ENCODE measurements at regions not wholly inside any gene's neighbourhood (a gene's known extent, or its start where the extent isn't known, plus 50 kb on each side); places are given as distances from the start of the nearest gene placed in this dataset.

DNA sequence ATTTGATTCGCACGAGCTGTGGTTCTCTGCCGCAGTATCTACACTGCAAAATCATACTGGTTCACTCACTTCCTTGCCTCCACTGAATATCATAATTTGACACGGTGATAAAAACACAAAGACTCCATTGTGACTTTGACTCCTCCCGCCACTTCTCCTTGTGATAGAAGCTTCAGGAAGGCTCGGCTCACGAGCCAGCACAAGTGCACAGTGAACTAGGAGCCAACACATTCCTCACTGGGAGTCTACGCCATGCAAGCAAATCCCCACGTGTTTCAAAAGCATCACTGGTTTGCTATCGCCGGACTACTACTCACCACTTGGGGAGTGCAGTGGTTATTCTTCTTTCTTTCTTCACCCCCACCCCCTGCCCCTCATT is 293.3 kb upstream of the PARD3B start:
- intact Hi-C loops (cut with DNase I): no loop called here
- DNase-seq (no peak), ATAC-seq (no peak)
- Histone ChIP-seq H3K27ac (no peak overlapping the region), H3K4me1 (peaks cover under 1 to 2% of the 10 kb centered on the region in 2 donors), H3K27me3 (no peaks in the 10 kb centered on the region), H3K4me3 (no peak overlapping the region), H3K9me3 (no peaks in the 10 kb centered on the region), H3K36me3 (no peaks in the 10 kb centered on the region)
- TF ChIP-seq, protein P1, sequence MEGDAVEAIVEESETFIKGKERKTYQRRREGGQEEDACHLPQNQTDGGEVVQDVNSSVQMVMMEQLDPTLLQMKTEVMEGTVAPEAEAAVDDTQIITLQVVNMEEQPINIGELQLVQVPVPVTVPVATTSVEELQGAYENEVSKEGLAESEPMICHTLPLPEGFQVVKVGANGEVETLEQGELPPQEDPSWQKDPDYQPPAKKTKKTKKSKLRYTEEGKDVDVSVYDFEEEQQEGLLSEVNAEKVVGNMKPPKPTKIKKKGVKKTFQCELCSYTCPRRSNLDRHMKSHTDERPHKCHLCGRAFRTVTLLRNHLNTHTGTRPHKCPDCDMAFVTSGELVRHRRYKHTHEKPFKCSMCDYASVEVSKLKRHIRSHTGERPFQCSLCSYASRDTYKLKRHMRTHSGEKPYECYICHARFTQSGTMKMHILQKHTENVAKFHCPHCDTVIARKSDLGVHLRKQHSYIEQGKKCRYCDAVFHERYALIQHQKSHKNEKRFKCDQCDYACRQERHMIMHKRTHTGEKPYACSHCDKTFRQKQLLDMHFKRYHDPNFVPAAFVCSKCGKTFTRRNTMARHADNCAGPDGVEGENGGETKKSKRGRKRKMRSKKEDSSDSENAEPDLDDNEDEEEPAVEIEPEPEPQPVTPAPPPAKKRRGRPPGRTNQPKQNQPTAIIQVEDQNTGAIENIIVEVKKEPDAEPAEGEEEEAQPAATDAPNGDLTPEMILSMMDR (IDR thresholded peaks at IDR 0.05): no peak

DNA sequence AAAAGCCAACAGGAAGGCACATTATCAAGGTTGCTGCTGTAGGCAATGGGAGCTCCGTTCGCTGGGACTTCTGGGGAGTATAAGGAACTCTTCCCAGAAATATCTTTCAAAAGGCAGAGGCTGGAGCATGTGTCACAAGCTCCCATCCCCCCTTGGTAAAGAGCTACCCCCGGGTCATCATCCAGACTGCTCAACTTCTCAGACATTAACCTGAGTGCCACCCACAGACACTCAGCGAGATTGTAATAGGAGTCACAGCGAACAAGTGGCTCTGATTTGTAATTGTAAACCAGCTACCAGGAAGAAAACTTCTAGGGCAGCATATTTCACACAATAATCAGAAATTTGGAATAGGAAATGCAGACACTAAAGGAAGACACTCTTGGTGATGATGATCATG is 290.2 kb upstream of the PARD3B start:
- Histone ChIP-seq H3K36me3 (no peaks in the 10 kb centered on the region), H3K27me3 (no peaks in the 10 kb centered on the region), H3K27ac (peak overlapping the region in 1 of 2 donors; percentile 18), H3K9me3 (no peaks in the 10 kb centered on the region), H3K4me3 (no peak overlapping the region), H3K4me1 (peaks cover 2 to 7% of the 10 kb centered on the region in 2 donors)
- TF ChIP-seq, protein P1 (IDR thresholded peaks at IDR 0.05): no peak
- DNase-seq (no peak), ATAC-seq (peak; percentile 72)
- intact Hi-C loops (cut with DNase I): no loop called here

DNA sequence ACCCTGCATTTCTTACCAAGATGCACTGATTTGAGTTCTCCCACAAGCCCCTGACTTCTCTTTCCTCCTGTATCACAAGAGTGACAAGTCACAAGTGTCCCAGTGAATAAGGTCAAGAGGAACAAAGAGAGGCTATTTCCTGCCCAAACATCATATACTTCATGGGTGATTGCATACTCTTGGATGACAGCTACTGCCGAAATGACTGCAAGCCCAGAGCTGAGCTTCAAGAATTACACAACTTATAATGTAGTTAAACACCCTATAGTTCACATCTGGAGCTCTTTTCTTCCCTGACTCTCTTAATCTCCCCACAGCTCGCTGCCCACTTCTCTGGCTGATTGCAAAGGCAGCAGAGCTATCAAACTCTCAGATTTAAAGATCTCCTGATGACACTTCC is 289.7 kb upstream of the PARD3B start:
- no peaks in the 10 kb centered on the region for H3K27me3 ChIP-seq
- H3K36me3 ChIP-seq: no peaks in the 10 kb centered on the region
- H3K9me3 ChIP-seq: no peaks in the 10 kb centered on the region
- H3K4me1 ChIP-seq: peaks cover 2 to 7% of the 10 kb centered on the region in 2 donors
- peak overlapping the region in 1 of 2 donors; percentile 18 for H3K27ac ChIP-seq
- TF ChIP-seq, protein P1 (IDR thresholded peaks at IDR 0.05): no peak
- no peak overlapping the region for H3K4me3 ChIP-seq
- intact Hi-C loops (cut with DNase I): no loop called here
- ATAC-seq (peak; percentile 68), DNase-seq (peak in 1 of 4 donors; percentile 64)

DNA sequence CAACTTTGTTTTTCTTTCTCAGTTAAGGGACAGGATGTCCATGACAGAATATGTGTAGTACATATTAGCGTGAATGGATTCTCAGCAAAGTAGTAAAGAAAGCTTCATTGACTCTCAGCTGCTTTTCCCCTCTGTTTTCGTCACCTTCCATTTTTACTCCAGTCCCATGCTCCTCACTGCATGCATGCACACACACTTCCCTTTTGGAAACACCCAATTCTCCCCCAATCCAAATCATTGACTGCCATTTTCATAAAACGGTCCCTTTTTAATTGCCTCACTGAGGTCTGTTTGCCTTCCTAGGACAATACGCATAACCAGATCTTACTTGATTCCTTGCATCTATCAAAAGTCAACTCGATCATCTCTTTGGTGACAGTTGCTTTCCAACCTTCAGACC is 287.5 kb upstream of the PARD3B start:
- Histone ChIP-seq H3K4me3 (no peak overlapping the region), H3K27ac (no peak overlapping the region), H3K36me3 (no peaks in the 10 kb centered on the region), H3K9me3 (no peaks in the 10 kb centered on the region), H3K4me1 (peaks cover 2 to 7% of the 10 kb centered on the region in 2 donors), H3K27me3 (no peaks in the 10 kb centered on the region)
- DNase-seq (no peak), ATAC-seq (no peak)
- intact Hi-C loops (cut with DNase I): no loop called here
- TF ChIP-seq, protein P1 (IDR thresholded peaks at IDR 0.05): no peak

GRCh38 chr2:204258890-204259289 is 286.4 kb upstream of the PARD3B start:
- no peak for DNase-seq
- TF ChIP-seq, protein P1 (IDR thresholded peaks at IDR 0.05): no peak
- Histone ChIP-seq H3K4me1 (peaks cover 2 to 7% of the 10 kb centered on the region in 2 donors), H3K27ac (no peak overlapping the region), H3K9me3 (no peaks in the 10 kb centered on the region), H3K4me3 (no peak overlapping the region), H3K36me3 (no peaks in the 10 kb centered on the region), H3K27me3 (no peaks in the 10 kb centered on the region)
- no peak for ATAC-seq
- intact Hi-C loops (cut with DNase I): no loop called here
